ENCODE measurements at regions not wholly inside any gene's neighbourhood (a gene's known extent, or its start where the extent isn't known, plus 50 kb on each side); places are given as distances from the start of the nearest gene placed in this dataset.
"Not testable (repeated sequence)": the region's sequence is repeated elsewhere in the genome, so short reads cannot be mapped to it uniquely, and the experiment has no call there.

DNA sequence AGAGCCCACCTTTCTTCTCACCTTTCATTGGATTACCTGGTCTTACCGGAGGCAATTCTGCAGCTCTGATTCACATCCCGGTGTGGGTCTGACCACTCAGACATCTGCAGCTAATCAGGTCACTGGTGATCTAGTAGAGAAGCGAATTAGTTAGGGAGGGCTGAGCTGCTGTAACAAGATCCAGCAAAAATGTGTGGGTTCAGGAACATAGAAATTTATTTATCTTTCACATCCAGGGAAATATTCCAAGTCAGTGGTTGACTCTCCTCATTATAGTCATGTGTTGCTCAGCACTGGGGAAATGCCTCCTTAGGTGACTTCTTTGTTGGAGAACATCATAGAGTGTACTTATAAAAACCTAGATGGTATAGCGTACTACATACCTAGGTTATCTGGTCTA is 218.7 kb upstream of the PELI2 start:
- H3K4me3 ChIP-seq (ENCODE audit: low read length): no peak overlapping the region
- no peak for TF ChIP-seq ZNF274 (IDR thresholded peaks at IDR 0.05; ENCODE audit: low read depth, low read length)

DNA sequence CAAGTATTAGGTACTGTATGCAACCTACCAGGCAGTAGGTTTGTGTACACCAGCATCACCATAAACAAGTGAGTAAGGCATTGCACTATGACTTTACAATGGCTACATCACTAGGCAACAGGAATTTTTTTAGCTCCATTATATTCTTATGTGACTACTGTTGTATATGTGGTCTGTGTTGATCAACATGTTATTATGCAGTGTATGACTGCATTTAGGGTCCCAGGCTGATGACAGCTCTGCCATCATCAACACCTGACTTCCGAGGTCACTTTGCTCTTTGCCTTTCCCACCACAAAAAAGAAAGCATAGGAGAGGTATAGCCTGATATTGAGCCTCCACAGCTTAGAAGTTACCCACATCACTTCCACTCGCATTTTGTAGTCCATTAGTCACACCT is 217.5 kb upstream of the PELI2 start:
- no peak overlapping the region for H3K4me3 ChIP-seq (ENCODE audit: low read length)
- no peak for TF ChIP-seq ZNF274 (IDR thresholded peaks at IDR 0.05; ENCODE audit: low read depth, low read length)

GRCh38 chr14:55901291-55901690 is 216.9 kb upstream of the PELI2 start:
- no peak overlapping the region for H3K4me3 ChIP-seq (ENCODE audit: low read length)
- no peak for TF ChIP-seq ZNF274 (IDR thresholded peaks at IDR 0.05; ENCODE audit: low read depth, low read length)

DNA sequence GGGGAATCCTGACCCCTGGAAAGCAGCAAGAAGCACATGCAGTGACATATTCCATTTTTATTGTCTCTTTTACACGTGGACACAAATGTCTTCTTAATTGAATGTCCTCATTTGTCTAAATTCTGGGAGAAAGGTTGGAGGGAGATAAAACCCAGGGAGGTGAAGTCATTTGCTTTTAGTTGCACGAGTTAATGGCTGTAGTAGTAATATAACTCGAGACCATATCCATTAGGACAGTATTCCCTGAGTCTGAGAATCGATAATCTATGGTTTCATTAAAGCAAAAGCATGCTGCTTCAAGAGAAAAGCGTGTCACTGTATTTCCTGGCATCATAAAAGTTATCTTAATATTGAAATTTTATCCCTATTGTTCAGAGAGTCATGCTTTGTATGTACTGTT is 216.0 kb upstream of the PELI2 start:
- no peak for TF ChIP-seq ZNF274 (IDR thresholded peaks at IDR 0.05; ENCODE audit: low read depth, low read length)
- H3K4me3 ChIP-seq (ENCODE audit: low read length): no peak overlapping the region

- no peak for TF ChIP-seq ZNF274 (IDR thresholded peaks at IDR 0.05; ENCODE audit: low read depth, low read length)
- no peak overlapping the region for H3K4me3 ChIP-seq (ENCODE audit: low read length)
Observed at GRCh38 chr14:55904086-55904485, 214.1 kb upstream of the PELI2 start.

DNA sequence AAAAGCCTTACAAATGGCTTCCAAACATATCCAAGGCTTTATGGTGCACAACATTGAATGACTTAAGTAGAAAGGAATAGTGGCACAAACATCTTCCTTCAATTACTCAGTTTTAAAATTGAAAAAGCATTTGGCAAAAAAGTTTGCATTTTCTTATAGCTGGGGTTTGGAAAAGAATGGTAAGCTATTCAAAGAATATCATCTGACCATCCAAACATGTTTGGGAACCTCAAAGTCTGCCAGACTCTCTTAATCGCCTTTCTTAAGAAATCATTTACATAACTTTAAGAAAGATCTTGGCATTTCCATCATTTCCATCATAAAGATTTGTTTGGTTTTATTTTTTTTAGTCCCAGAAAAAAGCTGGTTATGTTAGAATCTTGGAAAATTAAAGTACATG is 210.1 kb upstream of the PELI2 start:
- no peak overlapping the region for H3K4me3 ChIP-seq (ENCODE audit: low read length)
- no peak for TF ChIP-seq ZNF274 (IDR thresholded peaks at IDR 0.05; ENCODE audit: low read depth, low read length)

GRCh38 chr14:55909879-55910278 is 208.3 kb upstream of the PELI2 start:
- no peak overlapping the region for H3K4me3 ChIP-seq (ENCODE audit: low read length)
- TF ChIP-seq ZNF274 (IDR thresholded peaks at IDR 0.05; ENCODE audit: low read depth, low read length): no peak

- TF ChIP-seq ZNF274 (IDR thresholded peaks at IDR 0.05; ENCODE audit: low read depth, low read length): no peak
- H3K4me3 ChIP-seq (ENCODE audit: low read length): no peak overlapping the region
Observed at GRCh38 chr14:55910601-55911243, 207.5 kb upstream of the PELI2 start.

DNA sequence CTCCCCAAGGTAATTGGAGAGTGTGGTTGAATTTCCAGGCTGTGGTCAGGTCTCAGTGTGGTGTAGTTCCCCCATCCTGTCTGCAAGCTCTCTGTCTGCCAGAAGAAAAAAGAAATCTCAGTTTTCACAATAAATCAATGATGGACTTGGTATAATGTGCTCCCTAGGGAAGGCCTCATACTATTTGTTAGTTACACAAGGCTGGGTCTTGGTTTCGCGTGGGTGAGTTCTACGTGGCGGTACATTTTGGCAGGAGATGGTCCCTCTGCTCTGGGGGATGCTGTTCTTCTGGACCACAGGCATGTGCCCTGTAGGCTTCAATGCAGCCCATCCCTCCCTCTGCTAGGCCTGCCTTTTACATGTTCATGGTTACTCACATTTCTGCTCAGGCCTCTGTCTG is 206.4 kb upstream of the PELI2 start:
- no peak for TF ChIP-seq ZNF274 (IDR thresholded peaks at IDR 0.05; ENCODE audit: low read depth, low read length)
- H3K4me3 ChIP-seq (ENCODE audit: low read length): no peak overlapping the region

- no peak overlapping the region for H3K4me3 ChIP-seq (ENCODE audit: low read length)
- TF ChIP-seq ZNF274 (IDR thresholded peaks at IDR 0.05; ENCODE audit: low read depth, low read length): no peak
Observed at GRCh38 chr14:55912344-55912743, 205.9 kb upstream of the PELI2 start.

- TF ChIP-seq ZNF274 (IDR thresholded peaks at IDR 0.05; ENCODE audit: low read depth, low read length): no peak
- H3K4me3 ChIP-seq (ENCODE audit: low read length): no peak overlapping the region
Observed at GRCh38 chr14:55913324-55914025, 204.7 kb upstream of the PELI2 start.

GRCh38 chr14:55914771-55915170 is 203.4 kb upstream of the PELI2 start:
- no peak overlapping the region for H3K4me3 ChIP-seq (ENCODE audit: low read length)
- no peak for TF ChIP-seq ZNF274 (IDR thresholded peaks at IDR 0.05; ENCODE audit: low read depth, low read length)

DNA sequence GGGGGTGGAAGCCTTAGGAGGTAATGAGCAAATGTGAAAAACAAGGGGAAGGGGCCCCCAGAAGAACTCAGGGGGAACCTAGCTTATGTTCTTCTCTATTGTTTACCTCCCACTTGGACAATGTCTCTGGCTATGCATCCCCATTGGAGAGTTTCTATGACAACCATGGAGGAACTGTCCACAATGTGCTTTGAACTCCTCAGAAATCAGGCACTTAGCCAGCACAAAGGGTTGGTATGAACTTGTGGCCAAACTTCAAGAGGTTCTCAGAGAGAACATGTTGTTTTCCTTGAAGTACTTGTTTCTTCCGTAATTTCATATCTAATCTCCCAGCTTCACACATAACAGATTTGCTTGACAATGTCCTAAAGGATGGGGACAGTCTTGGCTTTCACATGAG is 202.8 kb upstream of the PELI2 start:
- no peak overlapping the region for H3K4me3 ChIP-seq (ENCODE audit: low read length)
- no peak for TF ChIP-seq ZNF274 (IDR thresholded peaks at IDR 0.05; ENCODE audit: low read depth, low read length)

GRCh38 chr14:55919800-55920199 is 198.4 kb upstream of the PELI2 start:
- H3K4me3 ChIP-seq (ENCODE audit: low read length): not testable (repeated sequence)

GRCh38 chr14:55921511-55921910 is 196.7 kb upstream of the PELI2 start:
- no peak overlapping the region for H3K4me3 ChIP-seq (ENCODE audit: low read length)
- TF ChIP-seq ZNF274 (IDR thresholded peaks at IDR 0.05; ENCODE audit: low read depth, low read length): no peak

GRCh38 chr14:55926007-55926406 is 192.2 kb upstream of the PELI2 start:
- no peak for TF ChIP-seq ZNF274 (IDR thresholded peaks at IDR 0.05; ENCODE audit: low read depth, low read length)
- no peak overlapping the region for H3K4me3 ChIP-seq (ENCODE audit: low read length)
